Cardiac septum (tissue), 1 donor: ENCODE measurements at regions not wholly inside any gene's neighbourhood (a gene's known extent, or its start where the extent isn't known, plus 50 kb on each side); places are given as distances from the start of the nearest gene placed in this dataset.
"Not testable (repeated sequence)": the region's sequence is repeated elsewhere in the genome, so short reads cannot be mapped to it uniquely, and the experiment has no call there.

ENCODE experiments used
- DNase-seq: peaks from one replicate; pipeline ENCODE4 v3.0.0-alpha.2; 2020; ENCODE audit warnings: low spot score
- intact Hi-C: fragments of 100-400 bp; cut with DNase I; formaldehyde crosslinking; loops from one replicate; pipeline ENCODE4 v1.14.0; 2022
- donor health status: DM: no; HTN: no; CAD: no.

GRCh38 chr13:50742353-50742752 lies 101.1 kb downstream of the DLEU7 start:
- intact Hi-C loops = no loop called here

GRCh38 chr13:50742968-50743367 lies 100.5 kb downstream of the DLEU7 start:
- intact Hi-C loops = no loop called here

More at GRCh38 chr13:50742353-50742752, 101.1 kb downstream of the DLEU7 start:
- DNase-seq = no peak

GRCh38 chr13:50744116-50744660 lies 99.3 kb downstream of the DLEU7 start:
- intact Hi-C loops = no loop called here
- no peak for DNase-seq

More at GRCh38 chr13:50742968-50743367, 100.5 kb downstream of the DLEU7 start:
- DNase-seq = no peak

- intact Hi-C loops = no loop called here
- DNase-seq = no peak
These were observed 97.9 kb downstream of the DLEU7 start for GRCh38 chr13:50745542-50746115.

- DNase-seq = no peak
These were observed 95.6 kb downstream of the DLEU7 start for GRCh38 chr13:50747737-50748350.

GRCh38 chr13:50753221-50753620 lies 90.3 kb downstream of the DLEU7 start:
- DNase-seq, intact Hi-C loops: not testable (repeated sequence)

More at GRCh38 chr13:50747737-50748350, 95.6 kb downstream of the DLEU7 start:
- intact Hi-C loops = no loop called here

- DNase-seq, intact Hi-C loops: not testable (repeated sequence)
These were observed 87.4 kb downstream of the DLEU7 start for GRCh38 chr13:50755862-50756685.

GRCh38 chr13:50757008-50757407 lies 86.5 kb downstream of the DLEU7 start:
- no peak for DNase-seq
- intact Hi-C loops = no loop called here

GRCh38 chr13:50758796-50759195 lies 84.7 kb downstream of the DLEU7 start:
- intact Hi-C loops = no loop called here
- no peak for DNase-seq

GRCh38 chr13:50760751-50761150 lies 82.7 kb downstream of the DLEU7 start:
- intact Hi-C loops = no loop called here
- DNase-seq = no peak

- intact Hi-C loops = no loop called here
- no peak for DNase-seq
These were observed 82.1 kb downstream of the DLEU7 start for GRCh38 chr13:50761406-50761805.

- intact Hi-C loops = no loop called here
- no peak for DNase-seq
These were observed 80.4 kb downstream of the DLEU7 start for GRCh38 chr13:50762969-50763567.

- DNase-seq = no peak
- intact Hi-C loops = no loop called here
These were observed 77.5 kb downstream of the DLEU7 start for GRCh38 chr13:50766013-50766412.

- no peak for DNase-seq
- intact Hi-C loops = no loop called here
These were observed 76.8 kb downstream of the DLEU7 start for GRCh38 chr13:50766695-50767094.

- intact Hi-C loops, DNase-seq: not testable (repeated sequence)
These were observed 70.6 kb downstream of the DLEU7 start for GRCh38 chr13:50772881-50773280.
